HepG2 (cell line): ENCODE measurements at regions not wholly inside any gene's neighbourhood (a gene's known extent, or its start where the extent isn't known, plus 50 kb on each side); places are given as distances from the start of the nearest gene placed in this dataset.

ENCODE experiments used
- ATAC-seq: fragments of 200-7000 bp; cut with Tn5 transposase; 3 replicates; pipeline ENCODE4 v1.9.1; 2020; ENCODE audit warnings: mild to moderate bottlenecking, moderate library complexity
- BruUV-seq: library from RNA; stranded (reverse); fragments of 400-500 nt; replicated peaks from 2 replicates; lab custom pipeline; 2021; lab: Mats Ljungman, UMichigan
- CTCF ChIA-PET: fragments of 300-600 bp; formaldehyde crosslinking; extraction: SDS; loops from one replicate; lab custom pipeline; 2021; ENCODE audit warnings: low total read pairs, inconsistent platforms, low intra/inter-chr PET ratio; lab: Yijun Ruan, JAX
- POLR2A ChIA-PET: fragments of 350-600 bp; sonication (Branson Sonifier 250); formaldehyde crosslinking; loops from one replicate; lab custom pipeline; 2020; ENCODE audit warnings: antibody characterized with exemption, inconsistent platforms; lab: Yijun Ruan, JAX
- DNase-seq: peaks from one replicate; pipeline ENCODE4 v3.0.0-alpha.2; 2015; ENCODE audit warnings: low spot score
- FAIRE-seq: peaks from 3 replicates; lab custom pipeline; 2011; peaks lifted over from hg19 to GRCh38; lab: Jason Lieb, UNC
- H2AFZ ChIP-seq: one replicate; pipeline ENCODE4 v1.6.1; 2011; ENCODE audit warnings: low read length, inconsistent platforms
- H3K27ac ChIP-seq: fragments of 300-600 bp; 3 replicates; pipeline ENCODE4 v1.8.0; 2011; ENCODE audit warnings: mixed run types, mild to moderate bottlenecking, mixed read lengths, low read length, inconsistent platforms; ENCODE audit not compliant: insufficient read depth; ENCODE audit errors: extremely low read length
- H3K27me3 ChIP-seq, 2 experiments: fragments of 200-600 bp in 1 of 2; 2 replicates in 1 of 2; 3 replicates in 1 of 2; pipeline versions ENCODE4 v1.6.0 to v1.8.0; 2011; ENCODE audit warnings: low read length in 2 of 2, mild to moderate bottlenecking in 2 of 2, moderate library complexity in 2 of 2, inconsistent platforms in 1 of 2; ENCODE audit not compliant: insufficient read depth in 2 of 2, control insufficient read depth in 1 of 2
- H3K36me3 ChIP-seq, 2 experiments: fragments of 200-600 bp in 1 of 2; replicated peaks in 1 of 2; 2 replicates in 1 of 2; 3 replicates in 1 of 2; pipeline versions ENCODE4 v1.5.1 to v1.8.0; 2011; ENCODE audit warnings: low read length in 2 of 2, inconsistent platforms in 1 of 2; ENCODE audit not compliant: insufficient read depth in 2 of 2, control insufficient read depth in 1 of 2
- H3K4me1 ChIP-seq: 2 replicates; pipeline ENCODE4 v1.5.1; 2012; ENCODE audit warnings: low read length, inconsistent platforms; ENCODE audit not compliant: insufficient read depth
- H3K4me2 ChIP-seq: 2 replicates; pipeline ENCODE4 v1.6.0; 2011; ENCODE audit warnings: low read depth, low read length, inconsistent platforms
- H3K4me3 ChIP-seq, 3 experiments: fragments of 200-600 bp in 1 of 3; sonication (generic), shearing (Covaris generic) in 1 of 3; replicated peaks in 1 of 3; 2 replicates each; pipeline ENCODE4 v1.5.1; 2011 to 2016; ENCODE audit warnings: low read length in 3 of 3, inconsistent platforms in 2 of 3, low read depth in 2 of 3, mild to moderate bottlenecking in 2 of 3, control low read depth in 1 of 3, mixed read lengths in 1 of 3; ENCODE audit not compliant: insufficient read depth in 1 of 3
- H3K79me2 ChIP-seq: one replicate; pipeline ENCODE4 v1.6.1; 2011; ENCODE audit warnings: low read length, inconsistent platforms; ENCODE audit not compliant: insufficient read depth
- H3K9ac ChIP-seq: 2 replicates; pipeline ENCODE4 v1.6.0; 2011; ENCODE audit warnings: mild to moderate bottlenecking, low read depth, low read length, inconsistent platforms; ENCODE audit not compliant: insufficient read depth
- H3K9me3 ChIP-seq: 2 replicates; pipeline ENCODE4 v1.5.1; 2012; ENCODE audit warnings: mild to moderate bottlenecking, low read length
- H4K20me1 ChIP-seq: 2 replicates; pipeline ENCODE4 v1.6.0; 2011; ENCODE audit warnings: inconsistent platforms, mild to moderate bottlenecking, low read length, moderate library complexity; ENCODE audit not compliant: insufficient read depth
- ARID2 ChIP-seq: sonication (generic); formaldehyde crosslinking; IDR thresholded peaks from 2 replicates; pipeline ENCODE4 v1.8.1; 2022; ENCODE audit warnings: mild to moderate bottlenecking, missing genetic modification reagents, borderline replicate concordance
- CEBPB ChIP-seq: IDR thresholded peaks from 2 replicates; pipeline ENCODE4 v1.6.1; 2011; ENCODE audit warnings: low read depth, low read length, improper control_type of control experiment, borderline replicate concordance
- FOXK2 ChIP-seq: fragments of 450-650 bp; IDR thresholded peaks from 2 replicates; pipeline ENCODE4 v1.6.1; 2016
- GABPB1 ChIP-seq: IDR thresholded peaks from 2 replicates; pipeline ENCODE4 v1.6.1; 2016; ENCODE audit warnings: mild to moderate bottlenecking, missing genetic modification reagents, moderate library complexity, missing compliant biosample characterization
- KLF12 ChIP-seq: sonication (generic); formaldehyde crosslinking; IDR thresholded peaks from 2 replicates; pipeline ENCODE4 v1.4.0; 2020; ENCODE audit warnings: missing genetic modification reagents, borderline replicate concordance
- RXRB ChIP-seq: IDR thresholded peaks from 2 replicates; pipeline ENCODE4 v1.6.1; 2016; ENCODE audit warnings: borderline replicate concordance, missing genetic modification reagents, missing compliant biosample characterization
- SMARCE1 ChIP-seq: fragments of 450-650 bp; IDR thresholded peaks from 2 replicates; pipeline ENCODE4 v1.6.1; 2017; ENCODE audit warnings: borderline replicate concordance
- TARDBP ChIP-seq: sonication (generic); formaldehyde crosslinking; IDR thresholded peaks from 2 replicates; pipeline ENCODE4 v1.8.0; 2022; ENCODE audit warnings: mild to moderate bottlenecking, missing genetic modification reagents
- TBX2 ChIP-seq: sonication (generic); formaldehyde crosslinking; IDR thresholded peaks from 2 replicates; pipeline ENCODE4 v1.5.0; 2020; ENCODE audit warnings: missing genetic modification reagents, mild to moderate bottlenecking, borderline replicate concordance
- ZNF350 ChIP-seq: sonication (generic); formaldehyde crosslinking; IDR thresholded peaks from 2 replicates; pipeline ENCODE4 v1.4.0; 2020; ENCODE audit warnings: mild to moderate bottlenecking, low read depth, missing genetic modification reagents, borderline replicate concordance
- ZNF737 ChIP-seq: sonication (generic); formaldehyde crosslinking; IDR thresholded peaks from 2 replicates; pipeline ENCODE4 v1.5.0; 2020; ENCODE audit warnings: missing genetic modification reagents, mild to moderate bottlenecking, borderline replicate concordance
- ZNF839 ChIP-seq: sonication (generic); formaldehyde crosslinking; IDR thresholded peaks from 2 replicates; pipeline ENCODE4 v1.4.0; 2020; ENCODE audit warnings: missing genetic modification reagents, mild to moderate bottlenecking, borderline replicate concordance
- WGBS: methylation state at CpG from one replicate; pipeline ENCODE4 v1.1.6; 2017; ENCODE audit warnings: low lambda C conversion rate; 5-methylcytosine and 5-hydroxymethylcytosine counted together
- in situ Hi-C: cut with HindIII; loops from 2 replicates; pipeline ENCODE4 v1.10.0; 2017; ENCODE audit warnings: low pct_unique_long_range_greater_than_20kb; ENCODE audit not compliant: extremely low pct_ligation_motif_present
- intact Hi-C: fragments of 100-400 bp; cut with micrococcal nuclease; formaldehyde crosslinking; loops from one replicate; pipeline ENCODE4 v1.10.0; 2022; ENCODE audit not compliant: unreplicated experiment
- TF ChIP-seq, protein P1 (sequence below): sonication (generic); formaldehyde crosslinking; IDR thresholded peaks from 2 replicates; pipeline ENCODE4 v1.9.0; 2021; ENCODE audit warnings: missing genetic modification reagents, borderline replicate concordance
- TF ChIP-seq, protein P2 (sequence below): IDR thresholded peaks from 2 replicates; pipeline ENCODE4 v1.6.1; 2012; ENCODE audit warnings: inconsistent platforms

DNA sequence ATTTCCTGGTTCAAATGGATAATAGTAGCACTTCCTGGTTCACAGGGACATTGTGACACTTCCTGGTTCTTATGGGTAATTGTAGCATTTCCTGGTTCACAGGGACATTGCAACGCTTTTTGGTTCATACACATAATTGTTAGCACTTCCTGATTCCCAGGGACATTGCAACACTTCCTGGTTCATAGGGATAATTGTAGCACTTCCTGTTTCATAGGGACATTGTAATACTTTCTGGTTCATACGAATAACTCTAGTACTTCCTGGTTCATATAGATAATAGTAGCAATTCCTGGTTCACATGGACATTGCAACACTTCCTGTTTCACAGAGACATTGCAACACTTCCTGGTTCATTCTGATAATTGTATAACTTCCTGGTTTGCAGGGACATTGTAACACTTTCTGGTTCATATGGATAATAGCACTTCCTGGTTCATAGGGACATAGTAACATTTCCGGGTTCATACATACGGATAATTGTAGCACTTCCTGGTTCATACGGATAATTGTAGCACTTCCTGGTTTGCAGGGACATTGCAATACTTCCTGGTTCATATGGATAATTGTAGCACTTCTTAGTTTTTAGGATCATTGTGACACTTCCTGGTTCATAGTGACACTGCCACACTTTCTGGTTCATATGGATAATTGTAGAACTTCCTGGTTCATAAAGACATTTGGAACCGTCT is 61.6 kb upstream of the CD99 start (continued):
- TF ChIP-seq, protein P1, sequence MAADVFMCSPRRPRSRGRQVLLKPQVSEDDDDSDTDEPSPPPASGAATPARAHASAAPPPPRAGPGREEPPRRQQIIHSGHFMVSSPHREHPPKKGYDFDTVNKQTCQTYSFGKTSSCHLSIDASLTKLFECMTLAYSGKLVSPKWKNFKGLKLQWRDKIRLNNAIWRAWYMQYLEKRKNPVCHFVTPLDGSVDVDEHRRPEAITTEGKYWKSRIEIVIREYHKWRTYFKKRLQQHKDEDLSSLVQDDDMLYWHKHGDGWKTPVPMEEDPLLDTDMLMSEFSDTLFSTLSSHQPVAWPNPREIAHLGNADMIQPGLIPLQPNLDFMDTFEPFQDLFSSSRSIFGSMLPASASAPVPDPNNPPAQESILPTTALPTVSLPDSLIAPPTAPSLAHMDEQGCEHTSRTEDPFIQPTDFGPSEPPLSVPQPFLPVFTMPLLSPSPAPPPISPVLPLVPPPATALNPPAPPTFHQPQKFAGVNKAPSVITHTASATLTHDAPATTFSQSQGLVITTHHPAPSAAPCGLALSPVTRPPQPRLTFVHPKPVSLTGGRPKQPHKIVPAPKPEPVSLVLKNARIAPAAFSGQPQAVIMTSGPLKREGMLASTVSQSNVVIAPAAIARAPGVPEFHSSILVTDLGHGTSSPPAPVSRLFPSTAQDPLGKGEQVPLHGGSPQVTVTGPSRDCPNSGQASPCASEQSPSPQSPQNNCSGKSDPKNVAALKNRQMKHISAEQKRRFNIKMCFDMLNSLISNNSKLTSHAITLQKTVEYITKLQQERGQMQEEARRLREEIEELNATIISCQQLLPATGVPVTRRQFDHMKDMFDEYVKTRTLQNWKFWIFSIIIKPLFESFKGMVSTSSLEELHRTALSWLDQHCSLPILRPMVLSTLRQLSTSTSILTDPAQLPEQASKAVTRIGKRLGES (CRISPR knock-in tag): no peak
- peak; percentile 70; the same call in 1 of the 2 replicates for TF ChIP-seq CEBPB
- peak; percentile 52; the same call in 1 of the 2 replicates for TF ChIP-seq ARID2 (CRISPR knock-in tag)

DNA sequence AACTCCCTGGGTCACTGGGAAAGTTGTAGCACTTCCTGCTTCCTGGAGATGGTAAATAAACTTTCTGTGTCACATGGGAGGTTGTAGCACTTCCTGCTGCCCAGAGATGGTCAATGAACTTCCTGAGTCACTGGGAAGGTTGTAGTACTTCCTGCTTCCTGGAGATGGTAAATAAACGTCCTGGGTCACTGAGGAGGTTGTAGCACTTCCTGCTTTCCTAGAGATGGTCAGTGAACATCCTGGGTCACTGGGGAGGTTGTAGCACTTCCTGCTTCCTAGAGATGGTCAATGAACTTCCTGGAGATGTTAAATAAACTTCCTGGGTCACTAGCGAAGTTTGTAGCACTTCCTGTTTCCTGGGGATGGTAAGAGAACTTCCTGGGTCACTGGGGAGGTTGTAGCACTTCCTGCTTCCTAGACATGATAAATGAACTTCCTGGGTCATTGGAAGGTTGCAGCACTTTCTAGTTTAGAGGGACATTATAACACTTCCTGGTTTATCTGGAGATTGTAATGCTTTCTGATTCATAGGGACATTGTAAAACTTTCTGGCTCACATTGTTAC is 62.3 kb upstream of the CD99 start:
- H4K20me1 ChIP-seq: no peaks in the 10 kb centered on the region
- H3K4me2 ChIP-seq: no peak overlapping the region
- intact Hi-C loops: no loop called here
- DNase-seq (peak; percentile 52), FAIRE-seq (no peak), ATAC-seq (peak; percentile 71)
- peaks cover 19% of the 10 kb centered on the region; the same call in 1 of the 2 replicates for H3K9me3 ChIP-seq
- peak overlapping the region; percentile 68 for H3K27ac ChIP-seq
- BruUV-seq: no TSS peak
- in situ Hi-C loops: no loop called here
- ChIA-PET POLR2A (no interaction called here), CTCF (no interaction called here)
- no peak overlapping the region for H2AFZ ChIP-seq
- H3K27me3 ChIP-seq: no peaks in the 10 kb centered on the region
- no CpG with 5 or more reads among the region's 2 CpGs for WGBS
- H3K4me3 ChIP-seq: no peak overlapping the region
- no peak overlapping the region for H3K9ac ChIP-seq
- peaks cover 6 to 24% of the 10 kb centered on the region in 2 experiments for H3K36me3 ChIP-seq
- H3K4me1 ChIP-seq: no peaks in the 10 kb centered on the region
- H3K79me2 ChIP-seq: no peaks in the 10 kb centered on the region
- TF ChIP-seq, protein P1 (CRISPR knock-in tag): no peak
- TF ChIP-seq TARDBP (no peak), TBX2 (CRISPR knock-in tag) (no peak), SMARCE1 (no peak), FOXK2 (0 out of 2 replicates have a peak, but pooled peaks have one; percentile 29), RXRB (CRISPR knock-in tag) (no peak), ZNF737 (no peak), ZNF839 (no peak), KLF12 (CRISPR knock-in tag) (no peak), GABPB1 (CRISPR knock-in tag) (peak; percentile 59), ZNF350 (CRISPR knock-in tag) (no peak)
- TF ChIP-seq, protein P2, sequence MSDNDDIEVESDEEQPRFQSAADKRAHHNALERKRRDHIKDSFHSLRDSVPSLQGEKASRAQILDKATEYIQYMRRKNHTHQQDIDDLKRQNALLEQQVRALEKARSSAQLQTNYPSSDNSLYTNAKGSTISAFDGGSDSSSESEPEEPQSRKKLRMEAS: no peak
